DOHH2 (cell line): ENCODE measurements at regions not wholly inside any gene's neighbourhood (a gene's known extent, or its start where the extent isn't known, plus 50 kb on each side); places are given as distances from the start of the nearest gene placed in this dataset.
"Not testable (repeated sequence)": the region's sequence is repeated elsewhere in the genome, so short reads cannot be mapped to it uniquely, and the experiment has no call there.

Experiments used
- CTCF ChIP-seq: fragments of 200-600 bp; sonication (generic); IDR thresholded peaks from one replicate; pipeline ENCODE4 v1.5.1; 2014; ENCODE audit warnings: antibody characterized with exemption, mild to moderate bottlenecking, low read depth, low read length; ENCODE audit not compliant: poor library complexity, severe bottlenecking
- EZH2phosphoT487 ChIP-seq: fragments of 200-600 bp; sonication (generic); IDR thresholded peaks from 2 replicates; pipeline ENCODE4 v1.6.1; 2017; ENCODE audit warnings: borderline replicate concordance, mild to moderate bottlenecking, antibody characterized with exemption, low read length, moderate library complexity, mixed read lengths

DNA sequence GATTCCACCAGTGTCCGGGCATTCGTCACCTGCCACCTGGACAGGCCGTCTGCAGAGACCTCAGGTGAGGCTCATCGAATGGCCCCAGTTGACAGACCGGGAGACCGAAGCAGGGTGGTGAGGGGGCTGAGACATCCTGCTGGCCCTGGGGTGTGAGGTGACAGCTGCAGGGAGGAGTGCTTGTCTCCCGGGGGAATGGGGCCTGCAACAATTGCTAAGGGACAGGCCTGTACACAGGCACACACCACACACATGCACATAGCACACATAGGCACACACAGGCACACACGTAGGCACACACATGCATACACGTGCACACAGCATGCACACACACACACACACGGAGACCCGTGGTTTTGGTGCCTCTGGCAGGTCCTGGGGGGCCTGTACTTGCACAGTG, 4363.9 kb upstream of the TPTE start:
- not testable (repeated sequence) for TF ChIP-seq CTCF, EZH2phosphoT487
